ENCODE measurements at regions not wholly inside any gene's neighbourhood (a gene's known extent, or its start where the extent isn't known, plus 50 kb on each side); places are given as distances from the start of the nearest gene placed in this dataset.

- H3K36me3 ChIP-seq: no peaks in the 10 kb centered on the region
- no peak for TF ChIP-seq Cebpa-rat (IDR thresholded peaks at IDR 0.05)
Measured at GRCh38 chr21:35325953-35326352, 276.9 kb upstream of the RUNX1 start.

GRCh38 chr21:35324372-35325220 is 275.5 kb upstream of the RUNX1 start:
- TF ChIP-seq Cebpa-rat (IDR thresholded peaks at IDR 0.05): no peak
- no peak overlapping the region for H3K27ac ChIP-seq
- no peak overlapping the region for H3K4me2 ChIP-seq
- no peaks in the 10 kb centered on the region for H4K20me1 ChIP-seq
- H3K4me1 ChIP-seq: no peaks in the 10 kb centered on the region
- H3K27me3 ChIP-seq: no peaks in the 10 kb centered on the region
- no peaks in the 10 kb centered on the region for H3K9me3 ChIP-seq
- H3K9ac ChIP-seq: no peak overlapping the region
- no peaks in the 10 kb centered on the region for H3K36me3 ChIP-seq
- no peak overlapping the region for H3K4me3 ChIP-seq

More at GRCh38 chr21:35325953-35326352, 276.9 kb upstream of the RUNX1 start:
- H3K4me3 ChIP-seq: no peak overlapping the region
- no peaks in the 10 kb centered on the region for H3K4me1 ChIP-seq
- H4K20me1 ChIP-seq: no peaks in the 10 kb centered on the region
- no peaks in the 10 kb centered on the region for H3K27me3 ChIP-seq
- H3K9me3 ChIP-seq: no peaks in the 10 kb centered on the region
- H3K4me2 ChIP-seq: no peak overlapping the region
- no peak overlapping the region for H3K9ac ChIP-seq
- H3K27ac ChIP-seq: no peak overlapping the region

- H4K20me1 ChIP-seq: no peaks in the 10 kb centered on the region
- H3K27me3 ChIP-seq: no peaks in the 10 kb centered on the region
- H3K4me2 ChIP-seq: no peak overlapping the region
- H3K9me3 ChIP-seq: no peaks in the 10 kb centered on the region
- TF ChIP-seq Cebpa-rat (IDR thresholded peaks at IDR 0.05): no peak
- no peak overlapping the region for H3K9ac ChIP-seq
- H3K27ac ChIP-seq: no peak overlapping the region
- H3K4me1 ChIP-seq: no peaks in the 10 kb centered on the region
- H3K4me3 ChIP-seq: no peak overlapping the region
- H3K36me3 ChIP-seq: no peaks in the 10 kb centered on the region
Measured at GRCh38 chr21:35323947-35324346, 274.8 kb upstream of the RUNX1 start.

- no peak for TF ChIP-seq Cebpa-rat (IDR thresholded peaks at IDR 0.05)
- Histone ChIP-seq H3K9me3 (no peaks in the 10 kb centered on the region), H3K27me3 (no peaks in the 10 kb centered on the region), H3K4me3 (no peak overlapping the region), H3K27ac (no peak overlapping the region), H3K4me2 (no peak overlapping the region), H3K4me1 (no peaks in the 10 kb centered on the region), H3K36me3 (no peaks in the 10 kb centered on the region), H4K20me1 (no peaks in the 10 kb centered on the region), H3K9ac (no peak overlapping the region)
Measured at GRCh38 chr21:35321322-35322200, 272.5 kb upstream of the RUNX1 start.

GRCh38 chr21:35319684-35320283 is 270.7 kb upstream of the RUNX1 start:
- no peak overlapping the region for H3K27ac ChIP-seq
- no peak for TF ChIP-seq Cebpa-rat (IDR thresholded peaks at IDR 0.05)
- H3K9me3 ChIP-seq: no peaks in the 10 kb centered on the region
- no peaks in the 10 kb centered on the region for H3K4me1 ChIP-seq
- no peaks in the 10 kb centered on the region for H4K20me1 ChIP-seq
- H3K4me3 ChIP-seq: no peak overlapping the region
- no peaks in the 10 kb centered on the region for H3K27me3 ChIP-seq
- H3K36me3 ChIP-seq: no peaks in the 10 kb centered on the region
- H3K4me2 ChIP-seq: no peak overlapping the region
- H3K9ac ChIP-seq: no peak overlapping the region

DNA sequence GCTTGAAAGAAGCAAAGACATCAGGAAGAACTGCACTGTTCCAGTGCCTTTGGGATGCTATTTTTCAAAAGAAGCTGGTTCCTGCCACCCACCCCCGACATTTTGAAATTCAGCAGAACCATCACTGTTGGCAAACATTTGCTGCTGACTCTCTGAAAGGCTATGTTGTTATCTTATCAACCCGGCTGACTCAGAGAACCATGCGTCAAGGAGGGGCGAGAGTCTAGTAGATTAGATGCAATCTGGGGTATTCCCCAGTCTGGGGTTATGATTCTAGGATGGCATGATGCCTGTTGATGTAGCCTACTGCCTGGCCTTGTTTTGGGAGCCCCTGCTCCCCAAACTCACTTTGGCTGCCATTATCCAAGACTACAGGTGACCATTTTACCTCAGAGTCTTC is 267.8 kb upstream of the RUNX1 start:
- Histone ChIP-seq H3K4me1 (no peaks in the 10 kb centered on the region), H3K4me2 (no peak overlapping the region), H3K9me3 (no peaks in the 10 kb centered on the region), H3K27ac (no peak overlapping the region), H3K36me3 (no peaks in the 10 kb centered on the region), H4K20me1 (no peaks in the 10 kb centered on the region), H3K27me3 (no peaks in the 10 kb centered on the region), H3K4me3 (no peak overlapping the region), H3K9ac (no peak overlapping the region)
- TF ChIP-seq Cebpa-rat (IDR thresholded peaks at IDR 0.05): no peak

DNA sequence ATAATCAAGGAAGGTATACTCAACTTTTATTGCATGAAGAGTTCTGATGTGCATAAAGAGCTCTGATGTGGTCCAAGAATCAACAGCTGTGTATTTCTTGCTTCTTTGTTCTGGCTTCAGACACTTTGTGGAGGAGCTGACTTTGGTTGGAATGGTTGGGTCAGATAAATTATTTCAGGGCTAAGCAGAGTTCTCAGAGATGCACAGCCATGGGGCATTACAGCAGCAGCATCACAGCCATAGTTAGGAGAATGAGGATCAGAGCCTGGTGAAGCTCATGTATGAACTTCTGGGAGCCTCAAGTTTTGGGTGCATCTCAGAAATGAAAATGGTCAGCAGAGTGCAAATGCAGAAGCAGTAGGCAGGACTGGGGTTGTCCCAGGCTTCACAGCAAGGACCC is 267.4 kb upstream of the RUNX1 start:
- Histone ChIP-seq H3K36me3 (no peaks in the 10 kb centered on the region), H3K27ac (no peak overlapping the region), H3K9ac (no peak overlapping the region), H3K4me1 (no peaks in the 10 kb centered on the region), H4K20me1 (no peaks in the 10 kb centered on the region), H3K4me3 (no peak overlapping the region), H3K27me3 (no peaks in the 10 kb centered on the region), H3K4me2 (no peak overlapping the region), H3K9me3 (no peaks in the 10 kb centered on the region)
- TF ChIP-seq Cebpa-rat (IDR thresholded peaks at IDR 0.05): no peak

DNA sequence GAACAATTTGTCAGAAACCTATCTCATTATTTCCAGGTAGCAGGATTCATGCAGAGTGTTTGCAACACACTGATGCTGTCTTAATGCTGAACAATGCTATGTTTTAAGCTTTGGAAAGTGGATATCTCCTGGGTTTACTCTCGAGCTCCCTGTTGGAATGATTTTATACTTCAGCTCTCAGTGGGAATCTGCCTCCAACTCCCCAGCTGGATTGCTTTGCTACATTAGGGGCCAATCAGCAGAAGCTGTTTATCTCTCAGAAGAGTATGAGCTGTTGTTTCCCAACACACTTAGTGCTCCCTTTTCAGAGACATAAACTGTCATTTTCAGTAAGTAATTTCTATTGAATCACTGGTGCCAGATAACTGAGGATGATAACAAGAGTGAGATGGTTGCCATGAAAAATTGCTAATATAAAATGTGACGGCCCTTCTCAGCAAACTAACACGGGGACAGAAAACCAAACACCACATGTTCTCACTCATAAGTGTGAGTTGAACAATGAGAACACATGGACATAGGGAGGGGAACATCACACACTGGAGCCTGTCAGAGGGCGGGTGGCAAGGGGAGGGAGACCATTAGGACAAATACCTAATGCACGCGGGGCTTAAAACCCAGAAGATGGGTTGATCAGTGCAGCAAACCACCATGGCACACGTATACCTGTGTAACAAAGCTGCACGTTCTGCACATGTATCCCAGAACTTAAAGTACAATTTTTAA is 265.9 kb upstream of the RUNX1 start:
- Histone ChIP-seq H3K4me1 (no peaks in the 10 kb centered on the region), H3K9ac (no peak overlapping the region), H3K4me3 (no peak overlapping the region), H4K20me1 (no peaks in the 10 kb centered on the region), H3K36me3 (no peaks in the 10 kb centered on the region), H3K4me2 (no peak overlapping the region), H3K27ac (no peak overlapping the region), H3K27me3 (no peaks in the 10 kb centered on the region), H3K9me3 (no peaks in the 10 kb centered on the region)
- TF ChIP-seq Cebpa-rat (IDR thresholded peaks at IDR 0.05): no peak

GRCh38 chr21:35311985-35312384 is 262.9 kb upstream of the RUNX1 start:
- no peak overlapping the region for H3K27ac ChIP-seq
- H3K36me3 ChIP-seq: no peaks in the 10 kb centered on the region
- no peaks in the 10 kb centered on the region for H3K27me3 ChIP-seq
- 0 out of 2 replicates have a peak, but pooled peaks cover 4% of the 10 kb centered on the region for H3K9me3 ChIP-seq
- H3K9ac ChIP-seq: no peak overlapping the region
- no peaks in the 10 kb centered on the region for H4K20me1 ChIP-seq
- H3K4me3 ChIP-seq: no peak overlapping the region
- no peak for TF ChIP-seq Cebpa-rat (IDR thresholded peaks at IDR 0.05)
- H3K4me1 ChIP-seq: 0 out of 2 replicates have a peak, but pooled peaks cover under 1% of the 10 kb centered on the region
- H3K4me2 ChIP-seq: no peak overlapping the region
